ENCODE measurements at regions not wholly inside any gene's neighbourhood (a gene's known extent, or its start where the extent isn't known, plus 50 kb on each side); places are given as distances from the start of the nearest gene placed in this dataset.

- Histone ChIP-seq H2BK120ac (ENCODE audit: low read depth, low read length) (no peak overlapping the region), H3K4me1 (ENCODE audit: control insufficient read depth, insufficient read depth, low read length) (no peaks in the 10 kb centered on the region), H3K23ac (ENCODE audit: low read depth, low read length) (no peak overlapping the region), H3K79me1 (ENCODE audit: low read depth in 1 of 2, low read length in 2 of 2) (no peaks in the 10 kb centered on the region), H2AK9ac (replicated peaks; ENCODE audit: low read depth, low read length, poor library complexity) (no peak overlapping the region), H2BK5ac (ENCODE audit: low read depth, low read length, poor library complexity, severe bottlenecking) (no peak overlapping the region), H3K4me2 (ENCODE audit: low read depth, low read length) (no peak overlapping the region), H4K91ac (ENCODE audit: insufficient read depth, low read depth, low read length) (no peak overlapping the region), H3K36me3 (ENCODE audit: control insufficient read depth, insufficient read depth, low read length) (no peaks in the 10 kb centered on the region), H3K4ac (ENCODE audit: low read depth, low read length) (no peak overlapping the region), H3K9ac (ENCODE audit: low read depth, low read length) (no peak overlapping the region), H2BK20ac (ENCODE audit: low read depth, low read length) (no peak overlapping the region), H2BK15ac (ENCODE audit: low read depth, low read length) (no peak overlapping the region), H3K9me3 (ENCODE audit: control insufficient read depth, insufficient read depth, low read length) (no peaks in the 10 kb centered on the region), H3K27ac (ENCODE audit: insufficient read depth, low read length) (no peak overlapping the region), H3K9me1 (ENCODE audit: insufficient read depth, low read length) (no peaks in the 10 kb centered on the region), H4K20me1 (ENCODE audit: insufficient read depth, low read length) (no peaks in the 10 kb centered on the region), H3K4me3 (ENCODE audit: insufficient read depth, low read depth, low read length) (no peak overlapping the region), H3K18ac (ENCODE audit: low read depth, low read length) (no peak overlapping the region), H2AK5ac (ENCODE audit: low read depth, low read length) (no peak overlapping the region), H4K5ac (ENCODE audit: low read depth, low read length) (no peak overlapping the region), H3K56ac (ENCODE audit: extremely low read depth, insufficient read depth, low read length) (no peak overlapping the region), H3K14ac (replicated peaks; ENCODE audit: low read depth, low read length) (no peak overlapping the region), H3K27me3 (ENCODE audit: control insufficient read depth, insufficient read depth, low read length) (no peaks in the 10 kb centered on the region), H4K8ac (ENCODE audit: low read depth in 2 of 2, low read length in 2 of 2) (no peak overlapping the region), H2AFZ (replicated peaks; ENCODE audit: low read length, poor library complexity) (no peak overlapping the region)
- no peak for TF ChIP-seq BHLHE40 (IDR thresholded peaks at IDR 0.05; ENCODE audit: low read depth, low read length)
- no peak for TF ChIP-seq FOS (IDR thresholded peaks at IDR 0.05; ENCODE audit: low read depth, low read length)
- no peak for TF ChIP-seq POLR2A (IDR thresholded peaks at IDR 0.05; ENCODE audit: low read depth, low read length)
- no peak for TF ChIP-seq NFE2L2 (IDR thresholded peaks at IDR 0.05; ENCODE audit: low read depth, low read length)
- ChIA-PET POLR2A (ENCODE audit: unreplicated experiment) (no interaction called here), CTCF (no interaction called here)
- no CpG with 5 or more reads among the region's 2 CpGs for WGBS, 2 experiments (ENCODE audit: extremely low coverage in 2 of 2, insufficient read length in 1 of 2)
- dilution Hi-C loops (cut with HindIII; ENCODE audit: low sequenced_read_pairs, unreplicated experiment), result no loop called here
- intact Hi-C loops (cut with micrococcal nuclease), result no loop called here
- no TSS peak for BruUV-seq (replicated peaks)
- ATAC-seq (ENCODE audit: low read depth) (no peak), DNase-seq (no peak)
- in situ Hi-C loops (cut with MboI; ENCODE audit: low sequenced_read_pairs), result no loop called here
Observed at GRCh38 chr5:121692158-121692557, 159.5 kb upstream of the FTMT start.

All from IMR-90 (cell line).